Sigmoid colon (tissue), 6 donors: ENCODE measurements at regions not wholly inside any gene's neighbourhood (a gene's known extent, or its start where the extent isn't known, plus 50 kb on each side); places are given as distances from the start of the nearest gene placed in this dataset.
A peak's percentile ranks its signal among the peaks of the same experiment; 100 is the strongest.

Experiments used
- DNase-seq: peaks from one replicate; pipeline ENCODE4 v3.0.0-alpha.2; 2019
- H3K27ac ChIP-seq, 4 donors: fragments of 200-600 bp; sonication (generic); one replicate each; pipeline ENCODE4 v1.5.1; 2016 to 2019; ENCODE audit warnings: mild to moderate bottlenecking in 1 of 4
- H3K27me3 ChIP-seq, 3 donors: fragments of 200-600 bp; sonication (generic); one replicate each; pipeline ENCODE4 v1.5.1; 2019; ENCODE audit warnings: mild to moderate bottlenecking in 1 of 3
- H3K36me3 ChIP-seq, 4 donors: fragments of 200-600 bp; sonication (generic); one replicate each; pipeline ENCODE4 v1.5.1; 2016 to 2019
- H3K4me1 ChIP-seq, 4 donors: fragments of 200-600 bp; sonication (generic); one replicate each; pipeline ENCODE4 v1.5.1; 2017 to 2019
- H3K4me3 ChIP-seq, 4 donors: fragments of 200-600 bp; sonication (generic); one replicate each; pipeline ENCODE4 v1.5.1; 2017 to 2019; ENCODE audit warnings: mild to moderate bottlenecking in 2 of 4, moderate library complexity in 1 of 4
- H3K9me3 ChIP-seq, 4 donors: fragments of 200-600 bp in 3 of 4; sonication (generic) in 3 of 4; one replicate each; pipeline versions ENCODE4 v1.5.1 to v1.6.1; 2013 to 2019
- CTCF ChIP-seq, 4 experiments: fragments of 450-650 bp in 3 of 4; fragments of 200-600 bp in 1 of 4; IDR thresholded peaks; one replicate each; pipeline ENCODE4 v1.5.1; 2016 to 2019; ENCODE audit warnings: antibody characterized with exemption in 4 of 4, mild to moderate bottlenecking in 3 of 4, moderate library complexity in 2 of 4
- EP300 ChIP-seq, 4 donors: sonication (generic); formaldehyde crosslinking; IDR thresholded peaks; one replicate each; pipeline ENCODE4 v1.6.1; 2017; ENCODE audit warnings: antibody characterized with exemption in 4 of 4
- POLR2A ChIP-seq, 2 donors: fragments of 450-650 bp; IDR thresholded peaks; one replicate each; pipeline ENCODE4 v1.6.1; 2016; ENCODE audit warnings: antibody characterized with exemption in 2 of 2, mild to moderate bottlenecking in 2 of 2, moderate library complexity in 2 of 2
- POLR2AphosphoS5 ChIP-seq, 4 donors: sonication (generic); formaldehyde crosslinking; IDR thresholded peaks; one replicate each; pipeline ENCODE4 v1.6.1; 2017; ENCODE audit warnings: antibody characterized with exemption in 4 of 4
- WGBS, 2 donors: extraction: QIAGEN DNeasy Blood & Tissue Kit; methylation state at CpG; one replicate each; pipeline ENCODE4 v1.1.7; 2013; 5-methylcytosine and 5-hydroxymethylcytosine counted together
- intact Hi-C: fragments of 100-400 bp; cut with DNase I; formaldehyde crosslinking; loops from one replicate; pipeline ENCODE4 v1.15.1; 2023
- donor health status: healthy with polysubstance abuse.
- donor health status: healthy.

- 88 to 94% methylated on average over 1 of the region's 1 CpG for WGBS, 2 donors
- intact Hi-C loops, result loop anchor here (10.0 kb wide), 1 partner anchor 728 kb away; no protein-coding TSS in a partner anchor
- no peaks in the 10 kb centered on the region for H3K36me3 ChIP-seq
- H3K27me3 ChIP-seq, result no peaks in the 10 kb centered on the region
- H3K9me3 ChIP-seq, result no peaks in the 10 kb centered on the region
- TF ChIP-seq CTCF (IDR thresholded peaks at IDR 0.05), result no peak
- TF ChIP-seq POLR2A (IDR thresholded peaks at IDR 0.05), result no peak
- no peak for TF ChIP-seq EP300 (IDR thresholded peaks at IDR 0.05)
- TF ChIP-seq POLR2AphosphoS5 (IDR thresholded peaks at IDR 0.05), result no peak
- no peak overlapping the region for H3K4me3 ChIP-seq
- no peak overlapping the region for H3K27ac ChIP-seq
- peaks cover 0 to 39% (median 24%) of the 10 kb centered on the region in 4 donors for H3K4me1 ChIP-seq
- no peak for DNase-seq
Observed at GRCh38 chr13:109872864-109873263, 86.5 kb upstream of the IRS2 start.

- intact Hi-C loops, result loop anchor here (10.0 kb wide), 1 partner anchor 726 kb away; no protein-coding TSS in a partner anchor
- H3K27ac ChIP-seq, result peak overlapping the region in 1 of 4 donors; percentile 72
- H3K36me3 ChIP-seq, result no peaks in the 10 kb centered on the region
- H3K27me3 ChIP-seq, result no peaks in the 10 kb centered on the region
- no peaks in the 10 kb centered on the region for H3K9me3 ChIP-seq
- 96 to 97% methylated on average over 9 of the region's 9 CpGs for WGBS, 2 donors
- H3K4me1 ChIP-seq, result peaks cover 0 to 39% (median 24%) of the 10 kb centered on the region in 4 donors
- TF ChIP-seq POLR2A (IDR thresholded peaks at IDR 0.05) (no peak), EP300 (IDR thresholded peaks at IDR 0.05) (no peak), CTCF (IDR thresholded peaks at IDR 0.05) (no peak), POLR2AphosphoS5 (IDR thresholded peaks at IDR 0.05) (no peak)
- no peak for DNase-seq
- H3K4me3 ChIP-seq, result no peak overlapping the region
Observed at GRCh38 chr13:109870696-109871370, 84.5 kb upstream of the IRS2 start.

- intact Hi-C loops, result loop anchor here (10.0 kb wide), 1 partner anchor 725 kb away; no protein-coding TSS in a partner anchor
- Histone ChIP-seq H3K4me3 (peak overlapping the region; percentile 24 to 45 (median 40)), H3K27me3 (no peaks in the 10 kb centered on the region), H3K27ac (peak overlapping the region; percentile 67 to 73 (median 72)), H3K4me1 (peaks cover 0 to 37% (median 24%) of the 10 kb centered on the region in 4 donors), H3K36me3 (no peaks in the 10 kb centered on the region), H3K9me3 (no peaks in the 10 kb centered on the region)
- TF ChIP-seq POLR2A (IDR thresholded peaks at IDR 0.05) (no peak), POLR2AphosphoS5 (IDR thresholded peaks at IDR 0.05) (no peak), EP300 (IDR thresholded peaks at IDR 0.05) (no peak), CTCF (IDR thresholded peaks at IDR 0.05) (no peak)
- WGBS, 2 donors, result 89 to 90% methylated on average over 6 of the region's 6 CpGs
- DNase-seq, result no peak
Observed at GRCh38 chr13:109870274-109870673, 83.9 kb upstream of the IRS2 start.

GRCh38 chr13:109869312-109870237 is 83.2 kb upstream of the IRS2 start:
- H3K27me3 ChIP-seq, result no peaks in the 10 kb centered on the region
- TF ChIP-seq CTCF (IDR thresholded peaks at IDR 0.05) (peak in 2 of 4 experiments; percentile 24 to 40), EP300 (IDR thresholded peaks at IDR 0.05) (peak in 1 of 4 donors; percentile 28), POLR2AphosphoS5 (IDR thresholded peaks at IDR 0.05) (peak; percentile 25 to 79 (median 72)), POLR2A (IDR thresholded peaks at IDR 0.05) (no peak)
- no peaks in the 10 kb centered on the region for H3K36me3 ChIP-seq
- peak; percentile 93 for DNase-seq
- peaks cover 0 to 32% (median 21%) of the 10 kb centered on the region in 4 donors for H3K4me1 ChIP-seq
- H3K9me3 ChIP-seq, result no peaks in the 10 kb centered on the region
- H3K4me3 ChIP-seq, result peak overlapping the region; percentile 24 to 45 (median 40)
- WGBS, 2 donors, result 27 to 46% methylated on average over 43 of the region's 43 CpGs
- peak overlapping the region; percentile 67 to 73 (median 72) for H3K27ac ChIP-seq
- intact Hi-C loops, result loop anchor here (2.0 to 10.0 kb wide), 3 partner anchors 85 to 725 kb away; no protein-coding TSS in a partner anchor
